A549 (cell line): ENCODE measurements at regions not wholly inside any gene's neighbourhood (a gene's known extent, or its start where the extent isn't known, plus 50 kb on each side); places are given as distances from the start of the nearest gene placed in this dataset.

ENCODE experiments used
- ATAC-seq, 2 experiments: fragments of 200-7000 bp in 1 of 2; fragments of >200 bp in 1 of 2; cut with Nextera tagmentation in 1 of 2; cut with Tn5 transposase in 1 of 2; 3 replicates each; pipeline versions ENCODE4 v1.8.0 to v1.9.1; 2018 to 2020; ENCODE audit warnings: mild to moderate bottlenecking in 1 of 2, moderate library complexity in 1 of 2
- CTCF ChIA-PET: fragments of 300-600 bp; sonication (Branson Sonifier 250); formaldehyde crosslinking; extraction: SDS; loops from one replicate; lab custom pipeline; 2021; ENCODE audit warnings: antibody characterized with exemption, inconsistent platforms; lab: Yijun Ruan, JAX
- POLR2A ChIA-PET: fragments of 350-600 bp; formaldehyde crosslinking; extraction: SDS; loops from one replicate; lab custom pipeline; 2021; ENCODE audit warnings: antibody characterized with exemption, inconsistent platforms; lab: Yijun Ruan, JAX
- DNase-seq, 2 experiments: peaks; one replicate each; pipeline versions ENCODE4 v3.0.0 to v3.0.0-alpha.2; 2011 to 2016; ENCODE audit warnings: low read depth in 1 of 2, low spot score in 1 of 2
- FAIRE-seq: peaks from 2 replicates; lab custom pipeline; 2011; peaks lifted over from hg19 to GRCh38; lab: Jason Lieb, UNC
- H3K27ac ChIP-seq, 2 experiments: fragments of >200 bp; sonication (Bioruptor Twin); formaldehyde crosslinking; 3 replicates each; pipeline ENCODE4 v1.5.1; 2016 to 2017
- H3K4me1 ChIP-seq: fragments of >200 bp; sonication (Bioruptor Twin); formaldehyde crosslinking; 3 replicates; pipeline ENCODE4 v1.6.1; 2016
- H3K4me2 ChIP-seq: fragments of >200 bp; sonication (Bioruptor Twin); formaldehyde crosslinking; 3 replicates; pipeline ENCODE4 v1.6.1; 2016
- H3K4me3 ChIP-seq: fragments of >200 bp; sonication (Bioruptor Twin); formaldehyde crosslinking; 3 replicates; pipeline ENCODE4 v1.5.1; 2016
- H3K9me3 ChIP-seq: fragments of >200 bp; sonication (Bioruptor Twin); formaldehyde crosslinking; 3 replicates; pipeline ENCODE4 v1.6.1; 2016
- CBX8 ChIP-seq: fragments of 200-600 bp; sonication (generic); IDR thresholded peaks from 2 replicates; pipeline ENCODE4 v1.6.1; 2016
- CHD2 ChIP-seq: fragments of 150-350 bp; IDR thresholded peaks from 2 replicates; pipeline ENCODE4 v1.6.1; 2014; ENCODE audit warnings: low read length; ENCODE audit not compliant: partially characterized antibody
- CTCF ChIP-seq: fragments of >200 bp; sonication (Bioruptor Twin); formaldehyde crosslinking; IDR thresholded peaks from 3 replicates; pipeline ENCODE4 v1.5.1; 2016
- EP300 ChIP-seq, 2 experiments: fragments of >200 bp; sonication (Bioruptor Twin); formaldehyde crosslinking; IDR thresholded peaks; 2 replicates in 1 of 2; 3 replicates in 1 of 2; pipeline ENCODE4 v1.6.1; 2016 to 2017
- ESRRA ChIP-seq: fragments of 150-350 bp; IDR thresholded peaks from 2 replicates; pipeline ENCODE4 v1.6.1; 2014; ENCODE audit warnings: mild to moderate bottlenecking, low read length, borderline replicate concordance
- FOSL2 ChIP-seq, 2 experiments: fragments of 450-650 bp in 1 of 2; fragments of >200 bp in 1 of 2; sonication (Bioruptor Twin) in 1 of 2; formaldehyde crosslinking; IDR thresholded peaks; 2 replicates each; pipeline versions ENCODE4 v1.5.0 to v1.6.1; 2016 to 2020; ENCODE audit warnings: mild to moderate bottlenecking in 1 of 2, moderate library complexity in 1 of 2
- HEYL ChIP-seq: fragments of 250-450 bp; sonication (Bioruptor Pico); IDR thresholded peaks from 2 replicates; pipeline ENCODE4 v1.8.0; 2021; ENCODE audit warnings: mild to moderate bottlenecking, moderate library complexity
- HOXB13 ChIP-seq: fragments of 250-450 bp; sonication (Bioruptor Pico); IDR thresholded peaks from 2 replicates; pipeline ENCODE4 v1.5.0; 2020; ENCODE audit warnings: low read depth, mild to moderate bottlenecking, moderate library complexity
- JUN ChIP-seq, 2 experiments: fragments of >200 bp; sonication (Bioruptor Twin); formaldehyde crosslinking; IDR thresholded peaks; 2 replicates in 1 of 2; 3 replicates in 1 of 2; pipeline ENCODE4 v1.6.1; 2016 to 2017
- KDM1A ChIP-seq: fragments of 200-600 bp; sonication (generic); IDR thresholded peaks from 2 replicates; pipeline ENCODE4 v1.6.1; 2016; ENCODE audit warnings: low read depth, mild to moderate bottlenecking
- NFE2L2 ChIP-seq: fragments of 150-350 bp; conservative IDR thresholded peaks from 2 replicates; pipeline ENCODE4 v1.6.1; 2014; ENCODE audit warnings: low read length
- NR3C1 ChIP-seq: fragments of >200 bp; sonication (Bioruptor Twin); formaldehyde crosslinking; IDR thresholded peaks from 3 replicates; pipeline ENCODE4 v1.6.1; 2017
- RARB ChIP-seq: fragments of 250-450 bp; sonication (Bioruptor Pico); IDR thresholded peaks from 2 replicates; pipeline ENCODE4 v1.8.0; 2021; ENCODE audit warnings: mild to moderate bottlenecking, moderate library complexity
- RNF2 ChIP-seq: fragments of 200-600 bp; sonication (generic); IDR thresholded peaks from 2 replicates; pipeline ENCODE4 v1.6.1; 2016; ENCODE audit warnings: low read depth, mild to moderate bottlenecking, antibody characterized with exemption, moderate library complexity, borderline replicate concordance
- SMC3 ChIP-seq: fragments of >200 bp; sonication (Bioruptor Twin); formaldehyde crosslinking; IDR thresholded peaks from 3 replicates; pipeline ENCODE4 v1.6.1; 2018; ENCODE audit warnings: inconsistent platforms
- SREBF2 ChIP-seq: fragments of 450-650 bp; IDR thresholded peaks from 2 replicates; pipeline ENCODE4 v1.6.1; 2014; ENCODE audit warnings: mild to moderate bottlenecking, moderate library complexity
- ZC3H11A ChIP-seq: fragments of 450-650 bp; IDR thresholded peaks from 2 replicates; pipeline ENCODE4 v1.6.1; 2014; ENCODE audit warnings: antibody characterized with exemption, mild to moderate bottlenecking
- ZNF302 ChIP-seq: fragments of 250-450 bp; sonication (Bioruptor Pico); IDR thresholded peaks from 2 replicates; pipeline ENCODE4 v1.9.0; 2021; ENCODE audit warnings: inconsistent platforms, mild to moderate bottlenecking, moderate library complexity
- WGBS: methylation state at CpG from one replicate; pipeline ENCODE4 v1.1.6; 2017; ENCODE audit errors: missing lambda C conversion rate; 5-methylcytosine and 5-hydroxymethylcytosine counted together
- TF ChIP-seq, protein P1 (sequence below): fragments of 250-450 bp; sonication (Bioruptor Pico); IDR thresholded peaks from 2 replicates; pipeline ENCODE4 v1.5.0; 2021; ENCODE audit warnings: mild to moderate bottlenecking, moderate library complexity, borderline replicate concordance
- TF ChIP-seq, protein P2 (sequence below): fragments of 200-600 bp; sonication (generic); IDR thresholded peaks from 2 replicates; pipeline ENCODE4 v1.6.1; 2016; ENCODE audit warnings: antibody characterized with exemption, mild to moderate bottlenecking, moderate library complexity

- ATAC-seq = no peak
- H3K4me1 ChIP-seq = no peaks in the 10 kb centered on the region
- no peak overlapping the region for H3K4me3 ChIP-seq
- WGBS = 6% methylated on average over 1 of the region's 1 CpG
- TF ChIP-seq FOSL2 (IDR thresholded peaks at IDR 0.05) (no peak), FOSL2 (CRISPR knock-in tag; IDR thresholded peaks at IDR 0.05) (no peak), SREBF2 (no peak), ESRRA (no peak), KDM1A (no peak), CHD2 (no peak), SMC3 (no peak), NR3C1 (no peak), CTCF (no peak)
- TF ChIP-seq, protein P1, sequence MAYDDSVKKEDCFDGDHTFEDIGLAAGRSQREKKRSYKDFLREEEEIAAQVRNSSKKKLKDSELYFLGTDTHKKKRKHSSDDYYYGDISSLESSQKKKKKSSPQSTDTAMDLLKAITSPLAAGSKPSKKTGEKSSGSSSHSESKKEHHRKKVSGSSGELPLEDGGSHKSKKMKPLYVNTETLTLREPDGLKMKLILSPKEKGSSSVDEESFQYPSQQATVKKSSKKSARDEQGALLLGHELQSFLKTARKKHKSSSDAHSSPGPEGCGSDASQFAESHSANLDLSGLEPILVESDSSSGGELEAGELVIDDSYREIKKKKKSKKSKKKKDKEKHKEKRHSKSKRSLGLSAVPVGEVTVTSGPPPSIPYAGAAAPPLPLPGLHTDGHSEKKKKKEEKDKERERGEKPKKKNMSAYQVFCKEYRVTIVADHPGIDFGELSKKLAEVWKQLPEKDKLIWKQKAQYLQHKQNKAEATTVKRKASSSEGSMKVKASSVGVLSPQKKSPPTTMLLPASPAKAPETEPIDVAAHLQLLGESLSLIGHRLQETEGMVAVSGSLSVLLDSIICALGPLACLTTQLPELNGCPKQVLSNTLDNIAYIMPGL (CRISPR knock-in tag) = no peak
- no peak overlapping the region for H3K4me2 ChIP-seq
- H3K9me3 ChIP-seq = peaks cover 5% of the 10 kb centered on the region; the same call in 2 of the 3 replicates
- no peak overlapping the region for H3K27ac ChIP-seq
- ChIA-PET CTCF (interaction anchor here (1.1 to 1.5 kb wide), 3 partner anchors 13 to 439 kb away, joined by 3 to 5 read pairs (median 4); no protein-coding TSS in a partner anchor), POLR2A (no interaction called here)
- FAIRE-seq = no peak
- no peak for DNase-seq
These were observed 67.5 kb upstream of the MS4A8 start for GRCh38 chr11:60631944-60632343.

GRCh38 chr11:60633645-60634044, 65.8 kb upstream of the MS4A8 start:
- Histone ChIP-seq H3K4me1 (no peaks in the 10 kb centered on the region), H3K4me3 (no peak overlapping the region), H3K4me2 (no peak overlapping the region), H3K27ac (no peak overlapping the region), H3K9me3 (peaks cover 5% of the 10 kb centered on the region; the same call in 2 of the 3 replicates)
- POLR2A ChIA-PET = no interaction called here
- TF ChIP-seq HEYL (CRISPR knock-in tag) (no peak), ZC3H11A (no peak), NR3C1 (no peak), SREBF2 (no peak), EP300 (IDR thresholded peaks at IDR 0.05) (no peak), HOXB13 (CRISPR knock-in tag) (no peak), JUN (IDR thresholded peaks at IDR 0.05) (no peak), ZNF302 (no peak), RARB (CRISPR knock-in tag) (no peak), NFE2L2 (no peak), CBX8 (no peak), RNF2 (no peak)
- TF ChIP-seq, protein P1 (CRISPR knock-in tag) = no peak
- TF ChIP-seq, protein P2, sequence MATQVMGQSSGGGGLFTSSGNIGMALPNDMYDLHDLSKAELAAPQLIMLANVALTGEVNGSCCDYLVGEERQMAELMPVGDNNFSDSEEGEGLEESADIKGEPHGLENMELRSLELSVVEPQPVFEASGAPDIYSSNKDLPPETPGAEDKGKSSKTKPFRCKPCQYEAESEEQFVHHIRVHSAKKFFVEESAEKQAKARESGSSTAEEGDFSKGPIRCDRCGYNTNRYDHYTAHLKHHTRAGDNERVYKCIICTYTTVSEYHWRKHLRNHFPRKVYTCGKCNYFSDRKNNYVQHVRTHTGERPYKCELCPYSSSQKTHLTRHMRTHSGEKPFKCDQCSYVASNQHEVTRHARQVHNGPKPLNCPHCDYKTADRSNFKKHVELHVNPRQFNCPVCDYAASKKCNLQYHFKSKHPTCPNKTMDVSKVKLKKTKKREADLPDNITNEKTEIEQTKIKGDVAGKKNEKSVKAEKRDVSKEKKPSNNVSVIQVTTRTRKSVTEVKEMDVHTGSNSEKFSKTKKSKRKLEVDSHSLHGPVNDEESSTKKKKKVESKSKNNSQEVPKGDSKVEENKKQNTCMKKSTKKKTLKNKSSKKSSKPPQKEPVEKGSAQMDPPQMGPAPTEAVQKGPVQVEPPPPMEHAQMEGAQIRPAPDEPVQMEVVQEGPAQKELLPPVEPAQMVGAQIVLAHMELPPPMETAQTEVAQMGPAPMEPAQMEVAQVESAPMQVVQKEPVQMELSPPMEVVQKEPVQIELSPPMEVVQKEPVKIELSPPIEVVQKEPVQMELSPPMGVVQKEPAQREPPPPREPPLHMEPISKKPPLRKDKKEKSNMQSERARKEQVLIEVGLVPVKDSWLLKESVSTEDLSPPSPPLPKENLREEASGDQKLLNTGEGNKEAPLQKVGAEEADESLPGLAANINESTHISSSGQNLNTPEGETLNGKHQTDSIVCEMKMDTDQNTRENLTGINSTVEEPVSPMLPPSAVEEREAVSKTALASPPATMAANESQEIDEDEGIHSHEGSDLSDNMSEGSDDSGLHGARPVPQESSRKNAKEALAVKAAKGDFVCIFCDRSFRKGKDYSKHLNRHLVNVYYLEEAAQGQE = no peak
- CTCF ChIA-PET = interaction anchor here (1.2 to 1.7 kb wide), 3 partner anchors 15 to 270 kb away, joined by 3 to 5 read pairs (median 4); no protein-coding TSS in a partner anchor
- 0% methylated on average over 1 of the region's 1 CpG for WGBS
- FAIRE-seq (no peak), ATAC-seq (no peak), DNase-seq (no peak)
